A673 (cell line): ENCODE measurements at regions not wholly inside any gene's neighbourhood (a gene's known extent, or its start where the extent isn't known, plus 50 kb on each side); places are given as distances from the start of the nearest gene placed in this dataset.

Experiments used
- BruUV-seq: library from RNA; stranded (reverse); fragments of 400-500 nt; replicated peaks from 2 replicates; lab custom pipeline; 2021; lab: Mats Ljungman, UMichigan
- CTCF ChIA-PET: fragments of 300-600 bp; sonication (Branson Sonifier 250); formaldehyde crosslinking; loops from one replicate; lab custom pipeline; 2022; ENCODE audit warnings: antibody characterized with exemption; lab: Charles Lee
- POLR2A ChIA-PET: fragments of 300-600 bp; sonication (Branson Sonifier 250); formaldehyde crosslinking; loops from one replicate; lab custom pipeline; 2022; ENCODE audit warnings: antibody characterized with exemption; ENCODE audit not compliant: low non-redundant PET; lab: Charles Lee
- DNase-seq: peaks from one replicate; pipeline ENCODE4 v3.0.0-alpha.2; 2015; ENCODE audit warnings: low spot score
- H3K27ac ChIP-seq: fragments of 200-600 bp; sonication (generic); 2 replicates; pipeline ENCODE4 v1.5.1; 2016; ENCODE audit warnings: mixed run types, low read depth, mild to moderate bottlenecking, mixed read lengths, antibody characterized with exemption, low read length; ENCODE audit not compliant: poor library complexity, severe bottlenecking
- H3K27me3 ChIP-seq: fragments of 200-600 bp; sonication (generic); replicated peaks from 2 replicates; pipeline ENCODE4 v1.6.1; 2017; ENCODE audit warnings: mixed run types, low read depth, mild to moderate bottlenecking, mixed read lengths, antibody characterized with exemption, low read length; ENCODE audit not compliant: insufficient read depth, poor library complexity
- H3K36me3 ChIP-seq: fragments of 200-600 bp; sonication (generic); 2 replicates; pipeline ENCODE4 v1.6.1; 2016; ENCODE audit warnings: mixed run types, mild to moderate bottlenecking, mixed read lengths, antibody characterized with exemption, low read length; ENCODE audit not compliant: insufficient read depth, poor library complexity, severe bottlenecking
- H3K4me1 ChIP-seq: fragments of 200-600 bp; sonication (generic); 2 replicates; pipeline ENCODE4 v1.6.1; 2017; ENCODE audit warnings: mixed run types, mild to moderate bottlenecking, mixed read lengths, antibody characterized with exemption, low read length; ENCODE audit not compliant: insufficient read depth, poor library complexity, severe bottlenecking
- H3K4me3 ChIP-seq: fragments of 200-600 bp; sonication (generic); 2 replicates; pipeline ENCODE4 v1.5.1; 2016; ENCODE audit warnings: low read depth, mixed run types, mild to moderate bottlenecking, mixed read lengths, low read length; ENCODE audit not compliant: poor library complexity, severe bottlenecking
- H3K9me3 ChIP-seq: fragments of 200-600 bp; sonication (generic); 2 replicates; pipeline ENCODE4 v1.6.1; 2016; ENCODE audit warnings: mixed run types, low read depth, mild to moderate bottlenecking, mixed read lengths, antibody characterized with exemption, low read length; ENCODE audit not compliant: poor library complexity, severe bottlenecking
- CTCF ChIP-seq: fragments of 300-800, 200-600 bp; sonication (generic); conservative IDR thresholded peaks from 2 replicates; pipeline ENCODE4 v1.5.1; 2017; ENCODE audit warnings: low read depth, mild to moderate bottlenecking, antibody characterized with exemption, low read length, moderate library complexity, mixed read lengths
- EZH2 ChIP-seq: fragments of 200-600 bp; sonication (generic); IDR thresholded peaks from 2 replicates; pipeline ENCODE4 v1.6.1; 2017; ENCODE audit warnings: borderline replicate concordance, low read depth, mild to moderate bottlenecking, mixed read lengths, antibody characterized with exemption, low read length; ENCODE audit not compliant: poor library complexity, severe bottlenecking
- intact Hi-C: fragments of 100-400 bp; cut with micrococcal nuclease; formaldehyde crosslinking; loops from one replicate; pipeline ENCODE4 v1.10.0; 2022; ENCODE audit not compliant: unreplicated experiment

- Histone ChIP-seq H3K4me1 (no peaks in the 10 kb centered on the region), H3K27ac (no peak overlapping the region), H3K27me3 (no peaks in the 10 kb centered on the region), H3K36me3 (no peaks in the 10 kb centered on the region), H3K4me3 (no peak overlapping the region), H3K9me3 (no peaks in the 10 kb centered on the region)
- POLR2A ChIA-PET, result no interaction called here
- TF ChIP-seq CTCF, result no peak
- TF ChIP-seq EZH2, result no peak
- intact Hi-C loops, result no loop called here
- BruUV-seq, result no TSS peak
- CTCF ChIA-PET, result no interaction called here
- no peak for DNase-seq
Measured at GRCh38 chr2:181183878-181184542, 203.6 kb downstream of the UBE2E3 start.

GRCh38 chr2:181185421-181185820 is 205.0 kb downstream of the UBE2E3 start:
- POLR2A ChIA-PET, result no interaction called here
- CTCF ChIA-PET, result no interaction called here
- no peak for DNase-seq
- no peaks in the 10 kb centered on the region for H3K4me1 ChIP-seq
- no peaks in the 10 kb centered on the region for H3K36me3 ChIP-seq
- no peak overlapping the region for H3K27ac ChIP-seq
- TF ChIP-seq CTCF (no peak), EZH2 (no peak)
- H3K4me3 ChIP-seq, result no peak overlapping the region
- intact Hi-C loops, result no loop called here
- H3K9me3 ChIP-seq, result no peaks in the 10 kb centered on the region
- no peaks in the 10 kb centered on the region for H3K27me3 ChIP-seq
- BruUV-seq, result no TSS peak

DNA sequence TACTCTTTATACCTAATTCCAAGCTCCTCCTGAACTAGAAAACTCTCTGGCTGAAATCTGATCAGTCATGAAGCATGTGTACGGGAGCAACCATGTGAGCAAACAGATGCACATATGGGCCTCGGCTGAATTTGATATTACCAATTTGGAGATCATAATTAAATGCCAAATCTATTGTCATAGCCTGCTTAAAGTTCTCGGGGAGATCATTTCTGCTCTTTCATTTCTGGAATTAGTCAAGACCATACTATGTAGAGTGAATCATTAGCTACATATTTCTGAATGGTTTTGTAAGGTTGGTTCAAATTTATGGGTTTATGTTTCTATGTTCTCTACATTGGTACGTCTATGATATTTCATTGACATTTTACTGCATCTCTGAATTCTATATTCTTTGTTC is 205.5 kb downstream of the UBE2E3 start:
- H3K36me3 ChIP-seq, result no peaks in the 10 kb centered on the region
- H3K9me3 ChIP-seq, result no peaks in the 10 kb centered on the region
- H3K27me3 ChIP-seq, result no peaks in the 10 kb centered on the region
- CTCF ChIA-PET, result no interaction called here
- TF ChIP-seq EZH2 (no peak), CTCF (no peak)
- POLR2A ChIA-PET, result no interaction called here
- no peaks in the 10 kb centered on the region for H3K4me1 ChIP-seq
- H3K27ac ChIP-seq, result no peak overlapping the region
- no peak for DNase-seq
- intact Hi-C loops, result no loop called here
- no peak overlapping the region for H3K4me3 ChIP-seq
- no TSS peak for BruUV-seq
